IMR-90 (cell line): ENCODE measurements at regions not wholly inside any gene's neighbourhood (a gene's known extent, or its start where the extent isn't known, plus 50 kb on each side); places are given as distances from the start of the nearest gene placed in this dataset.

Experiments used
- ATAC-seq: fragments of 200-7000 bp; cut with Tn5 transposase; 2 replicates; pipeline ENCODE4 v1.9.1; 2020; ENCODE audit warnings: low read depth, mild to moderate bottlenecking, moderate library complexity
- BruUV-seq: library from RNA; stranded (reverse); fragments of 400-500 nt; replicated peaks from 2 replicates; lab custom pipeline; 2021; lab: Mats Ljungman, UMichigan
- CTCF ChIA-PET: fragments of 300-600 bp; formaldehyde crosslinking; extraction: SDS; loops from one replicate; lab custom pipeline; 2021; ENCODE audit warnings: antibody characterized with exemption; lab: Yijun Ruan, JAX
- POLR2A ChIA-PET: fragments of 300-600 bp; sonication (Branson Sonifier 250); formaldehyde crosslinking; loops from one replicate; lab custom pipeline; 2022; ENCODE audit warnings: antibody characterized with exemption; ENCODE audit not compliant: unreplicated experiment; lab: Charles Lee
- DNase-seq: peaks from one replicate; pipeline ENCODE4 v3.0.0; 2013
- H2AFZ ChIP-seq: replicated peaks from 2 replicates; pipeline ENCODE3; 2013; ENCODE audit warnings: low read length, mild to moderate bottlenecking; ENCODE audit not compliant: poor library complexity
- H2AK5ac ChIP-seq: 2 replicates; pipeline ENCODE4 v1.6.1; 2013; ENCODE audit warnings: low read depth, low read length, inconsistent platforms
- H2AK9ac ChIP-seq: replicated peaks from 2 replicates; pipeline ENCODE3; 2013; ENCODE audit warnings: mild to moderate bottlenecking, low read depth, low read length, moderate library complexity; ENCODE audit not compliant: poor library complexity
- H2BK120ac ChIP-seq: 2 replicates; pipeline ENCODE4 v1.6.1; 2013; ENCODE audit warnings: low read depth, low read length, inconsistent platforms
- H2BK15ac ChIP-seq: 3 replicates; pipeline ENCODE4 v1.6.1; 2013; ENCODE audit warnings: low read depth, low read length, inconsistent platforms
- H2BK20ac ChIP-seq: 2 replicates; pipeline ENCODE4 v1.6.1; 2013; ENCODE audit warnings: low read depth, mild to moderate bottlenecking, inconsistent platforms, low read length, moderate library complexity
- H2BK5ac ChIP-seq: 2 replicates; pipeline ENCODE4 v1.6.1; 2013; ENCODE audit warnings: mild to moderate bottlenecking, low read depth, low read length, inconsistent platforms; ENCODE audit not compliant: poor library complexity, severe bottlenecking
- H3K14ac ChIP-seq: replicated peaks from 2 replicates; pipeline ENCODE4 v1.6.1; 2013; ENCODE audit warnings: low read depth, low read length, inconsistent platforms
- H3K18ac ChIP-seq: 2 replicates; pipeline ENCODE4 v1.6.1; 2013; ENCODE audit warnings: low read depth, low read length, control low read depth
- H3K23ac ChIP-seq: 2 replicates; pipeline ENCODE4 v1.6.1; 2013; ENCODE audit warnings: low read depth, low read length, inconsistent platforms
- H3K27ac ChIP-seq: 2 replicates; pipeline ENCODE4 v1.5.1; 2013; ENCODE audit warnings: mild to moderate bottlenecking, control low read depth, low read length; ENCODE audit not compliant: insufficient read depth
- H3K27me3 ChIP-seq: 2 replicates; pipeline ENCODE4 v1.6.1; 2013; ENCODE audit warnings: low read length; ENCODE audit not compliant: control insufficient read depth, insufficient read depth
- H3K36me3 ChIP-seq: 2 replicates; pipeline ENCODE4 v1.6.1; 2013; ENCODE audit warnings: low read length, mixed read lengths; ENCODE audit not compliant: control insufficient read depth, insufficient read depth
- H3K4ac ChIP-seq: 2 replicates; pipeline ENCODE4 v1.6.1; 2013; ENCODE audit warnings: low read depth, low read length, inconsistent platforms
- H3K4me1 ChIP-seq: 2 replicates; pipeline ENCODE4 v1.6.1; 2013; ENCODE audit warnings: low read length, mixed read lengths; ENCODE audit not compliant: control insufficient read depth, insufficient read depth
- H3K4me2 ChIP-seq: 2 replicates; pipeline ENCODE4 v1.6.1; 2013; ENCODE audit warnings: low read depth, mild to moderate bottlenecking, control low read depth, low read length, moderate library complexity
- H3K4me3 ChIP-seq: 2 replicates; pipeline ENCODE4 v1.5.1; 2013; ENCODE audit warnings: low read depth, mild to moderate bottlenecking, control low read depth, low read length, moderate library complexity; ENCODE audit not compliant: insufficient read depth
- H3K56ac ChIP-seq: 2 replicates; pipeline ENCODE4 v1.6.1; 2013; ENCODE audit warnings: low read length, inconsistent platforms; ENCODE audit not compliant: insufficient read depth; ENCODE audit errors: extremely low read depth
- H3K79me1 ChIP-seq, 2 experiments: 2 replicates each; pipeline ENCODE4 v1.6.1; 2013; ENCODE audit warnings: low read length in 2 of 2, inconsistent platforms in 1 of 2, low read depth in 1 of 2
- H3K9ac ChIP-seq: 2 replicates; pipeline ENCODE4 v1.6.1; 2013; ENCODE audit warnings: low read depth, low read length, control low read depth
- H3K9me1 ChIP-seq: 2 replicates; pipeline ENCODE4 v1.6.1; 2013; ENCODE audit warnings: low read length, inconsistent platforms; ENCODE audit not compliant: insufficient read depth
- H3K9me3 ChIP-seq: 2 replicates; pipeline ENCODE4 v1.6.1; 2013; ENCODE audit warnings: low read length; ENCODE audit not compliant: control insufficient read depth, insufficient read depth
- H4K20me1 ChIP-seq: 2 replicates; pipeline ENCODE4 v1.6.1; 2013; ENCODE audit warnings: low read length, inconsistent platforms; ENCODE audit not compliant: insufficient read depth
- H4K5ac ChIP-seq: 2 replicates; pipeline ENCODE4 v1.6.1; 2013; ENCODE audit warnings: mild to moderate bottlenecking, low read depth, low read length, control low read depth
- H4K8ac ChIP-seq, 2 experiments: 2 replicates each; pipeline ENCODE4 v1.6.1; 2013; ENCODE audit warnings: low read depth in 2 of 2, low read length in 2 of 2, control low read depth in 1 of 2, inconsistent platforms in 1 of 2
- H4K91ac ChIP-seq: 2 replicates; pipeline ENCODE4 v1.6.1; 2013; ENCODE audit warnings: low read depth, low read length, inconsistent platforms; ENCODE audit not compliant: insufficient read depth
- MAZ ChIP-seq: IDR thresholded peaks from 2 replicates; pipeline ENCODE4 v1.6.1; 2012; ENCODE audit warnings: low read depth, mild to moderate bottlenecking, low read length, improper control_type of control experiment, moderate library complexity, borderline replicate concordance
- NFE2L2 ChIP-seq: fragments of 150-350 bp; IDR thresholded peaks from 2 replicates; pipeline ENCODE4 v1.6.1; 2016; ENCODE audit warnings: low read depth, mild to moderate bottlenecking, low read length
- POLR2A ChIP-seq: IDR thresholded peaks from 2 replicates; pipeline ENCODE4 v1.6.1; 2012; ENCODE audit warnings: mild to moderate bottlenecking, low read depth, low read length
- RCOR1 ChIP-seq: IDR thresholded peaks from 2 replicates; pipeline ENCODE4 v1.6.1; 2012; ENCODE audit warnings: mild to moderate bottlenecking, low read length, improper control_type of control experiment; ENCODE audit not compliant: insufficient replicate concordance
- WGBS, 2 experiments: methylation state at CpG; one replicate each; pipeline versions ENCODE4 v1.1.5 to v1.1.7; 2013; ENCODE audit warnings: missing lambda C conversion rate in 2 of 2; ENCODE audit not compliant: insufficient read length in 1 of 2; ENCODE audit errors: extremely low coverage in 2 of 2; 5-methylcytosine and 5-hydroxymethylcytosine counted together
- dilution Hi-C: fragments of 300-500 bp; cut with HindIII; formaldehyde crosslinking; loops from one replicate; pipeline ENCODE4 v1.14.3; 2018; ENCODE audit warnings: low sequenced_read_pairs; ENCODE audit not compliant: unreplicated experiment
- in situ Hi-C: fragments of 300-500 bp; cut with MboI; formaldehyde crosslinking; loops from 3 replicates; pipeline ENCODE4 v1.14.3; 2019; ENCODE audit warnings: low sequenced_read_pairs, inconsistent platforms, mixed read lengths
- intact Hi-C: fragments of 100-400 bp; cut with micrococcal nuclease; formaldehyde crosslinking; loops from 2 replicates; pipeline ENCODE4 v1.10.0; 2022
- TF ChIP-seq, protein P1 (sequence below): fragments of 150-350 bp; IDR thresholded peaks from 2 replicates; pipeline ENCODE4 v1.6.1; 2017; ENCODE audit warnings: mild to moderate bottlenecking, antibody characterized with exemption, low read length, low read depth
- TF ChIP-seq, protein P2 (sequence below): conservative IDR thresholded peaks from 2 replicates; pipeline ENCODE4 v1.5.1; 2012; ENCODE audit warnings: mild to moderate bottlenecking, low read depth, low read length, improper control_type of control experiment

DNA sequence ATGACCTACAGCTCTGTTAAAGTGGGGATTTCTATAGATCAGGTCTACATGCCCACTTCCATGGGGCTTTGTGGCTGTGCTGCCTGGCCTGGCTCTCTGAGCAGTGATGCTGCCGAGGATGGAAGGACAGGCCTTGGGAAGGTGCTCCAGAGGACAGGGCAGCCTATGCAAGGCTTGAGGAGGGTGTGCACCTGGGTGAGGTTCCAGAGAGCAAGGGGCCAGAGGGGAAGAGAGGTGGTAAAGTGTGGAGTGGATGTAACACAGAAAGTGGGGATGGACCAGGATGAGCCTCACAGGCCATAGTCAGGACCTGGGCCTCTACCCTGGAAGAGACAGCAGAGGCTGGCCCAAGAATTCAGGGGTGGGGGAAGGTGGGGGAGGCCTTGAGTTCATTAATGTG is 826.4 kb downstream of the DCDC2C start:
- no peaks in the 10 kb centered on the region for H3K27me3 ChIP-seq
- peaks cover 14% of the 10 kb centered on the region for H3K9me3 ChIP-seq
- H3K18ac ChIP-seq: no peak overlapping the region
- in situ Hi-C loops (no loop called here), intact Hi-C loops (no loop called here), dilution Hi-C loops (no loop called here)
- H4K8ac ChIP-seq: no peak overlapping the region
- no peak for DNase-seq
- H4K20me1 ChIP-seq: no peaks in the 10 kb centered on the region
- H2AK5ac ChIP-seq: no peak overlapping the region
- H3K14ac ChIP-seq: no peak overlapping the region
- no peak overlapping the region for H3K4me2 ChIP-seq
- H3K4ac ChIP-seq: no peak overlapping the region
- H4K91ac ChIP-seq: no peak overlapping the region
- H2AK9ac ChIP-seq: no peak overlapping the region
- H2BK15ac ChIP-seq: no peak overlapping the region
- CTCF ChIA-PET: no interaction called here
- no peak for ATAC-seq
- H2BK20ac ChIP-seq: no peak overlapping the region
- no peaks in the 10 kb centered on the region for H3K36me3 ChIP-seq
- POLR2A ChIA-PET: no interaction called here
- H3K23ac ChIP-seq: no peak overlapping the region
- H3K79me1 ChIP-seq: no peaks in the 10 kb centered on the region
- TF ChIP-seq NFE2L2: no peak
- TF ChIP-seq, protein P1, sequence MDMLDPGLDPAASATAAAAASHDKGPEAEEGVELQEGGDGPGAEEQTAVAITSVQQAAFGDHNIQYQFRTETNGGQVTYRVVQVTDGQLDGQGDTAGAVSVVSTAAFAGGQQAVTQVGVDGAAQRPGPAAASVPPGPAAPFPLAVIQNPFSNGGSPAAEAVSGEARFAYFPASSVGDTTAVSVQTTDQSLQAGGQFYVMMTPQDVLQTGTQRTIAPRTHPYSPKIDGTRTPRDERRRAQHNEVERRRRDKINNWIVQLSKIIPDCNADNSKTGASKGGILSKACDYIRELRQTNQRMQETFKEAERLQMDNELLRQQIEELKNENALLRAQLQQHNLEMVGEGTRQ: no peak
- TF ChIP-seq RCOR1: no peak
- no peak for TF ChIP-seq POLR2A
- TF ChIP-seq, protein P2, sequence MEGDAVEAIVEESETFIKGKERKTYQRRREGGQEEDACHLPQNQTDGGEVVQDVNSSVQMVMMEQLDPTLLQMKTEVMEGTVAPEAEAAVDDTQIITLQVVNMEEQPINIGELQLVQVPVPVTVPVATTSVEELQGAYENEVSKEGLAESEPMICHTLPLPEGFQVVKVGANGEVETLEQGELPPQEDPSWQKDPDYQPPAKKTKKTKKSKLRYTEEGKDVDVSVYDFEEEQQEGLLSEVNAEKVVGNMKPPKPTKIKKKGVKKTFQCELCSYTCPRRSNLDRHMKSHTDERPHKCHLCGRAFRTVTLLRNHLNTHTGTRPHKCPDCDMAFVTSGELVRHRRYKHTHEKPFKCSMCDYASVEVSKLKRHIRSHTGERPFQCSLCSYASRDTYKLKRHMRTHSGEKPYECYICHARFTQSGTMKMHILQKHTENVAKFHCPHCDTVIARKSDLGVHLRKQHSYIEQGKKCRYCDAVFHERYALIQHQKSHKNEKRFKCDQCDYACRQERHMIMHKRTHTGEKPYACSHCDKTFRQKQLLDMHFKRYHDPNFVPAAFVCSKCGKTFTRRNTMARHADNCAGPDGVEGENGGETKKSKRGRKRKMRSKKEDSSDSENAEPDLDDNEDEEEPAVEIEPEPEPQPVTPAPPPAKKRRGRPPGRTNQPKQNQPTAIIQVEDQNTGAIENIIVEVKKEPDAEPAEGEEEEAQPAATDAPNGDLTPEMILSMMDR: no peak
- no peak for TF ChIP-seq MAZ
- H3K4me1 ChIP-seq: no peaks in the 10 kb centered on the region
- no peak overlapping the region for H2BK5ac ChIP-seq
- no peak overlapping the region for H3K9ac ChIP-seq
- no peak overlapping the region for H4K5ac ChIP-seq
- no peak overlapping the region for H2BK120ac ChIP-seq
- 60% methylated on average over 1 of the region's 1 CpG; no CpG with 5 or more reads in 1 of the 2 experiments for WGBS, 2 experiments
- no peaks in the 10 kb centered on the region for H3K9me1 ChIP-seq
- H3K27ac ChIP-seq: no peak overlapping the region
- BruUV-seq: no TSS peak
- H3K4me3 ChIP-seq: no peak overlapping the region
- H2AFZ ChIP-seq: no peak overlapping the region
- no peak overlapping the region for H3K56ac ChIP-seq
